Endothelial cell of umbilical vein (primary cell): ENCODE measurements at regions not wholly inside any gene's neighbourhood (a gene's known extent, or its start where the extent isn't known, plus 50 kb on each side); places are given as distances from the start of the nearest gene placed in this dataset.

ENCODE experiments used
- BruUV-seq: library from RNA; stranded (reverse); fragments of 400-500 nt; replicated peaks from 2 replicates; lab custom pipeline; 2021; lab: Mats Ljungman, UMichigan
- CTCF ChIA-PET: fragments of 300-600, 350-600 bp; sonication (Branson Sonifier 250); formaldehyde crosslinking; loops from one replicate; lab custom pipeline; 2021; ENCODE audit warnings: antibody characterized with exemption, inconsistent platforms; lab: Charles Lee
- POLR2A ChIA-PET: fragments of 300-600, 350-600 bp; sonication (Branson Sonifier 250); formaldehyde crosslinking; loops from one replicate; lab custom pipeline; 2021; ENCODE audit warnings: antibody characterized with exemption, inconsistent platforms; lab: Charles Lee
- DNase-seq: peaks from one replicate; pipeline ENCODE4 v3.0.0-alpha.2; 2011; ENCODE audit warnings: low read depth, low spot score
- FAIRE-seq: peaks from 2 replicates; lab custom pipeline; 2011; peaks lifted over from hg19 to GRCh38; lab: Jason Lieb, UNC
- H2AFZ ChIP-seq: 2 replicates; pipeline ENCODE4 v1.6.0; 2012; ENCODE audit warnings: low read depth, low read length, control low read depth, inconsistent platforms
- H3K27ac ChIP-seq: 2 replicates; pipeline ENCODE4 v1.5.1; 2011; ENCODE audit warnings: low read depth, mild to moderate bottlenecking, control low read depth, low read length, moderate library complexity; ENCODE audit not compliant: insufficient read depth
- H3K27me3 ChIP-seq, 2 experiments: 2 replicates each; pipeline versions ENCODE4 v1.6.0 to v1.6.1; 2011; ENCODE audit warnings: low read length in 2 of 2, mixed read lengths in 1 of 2; ENCODE audit not compliant: control insufficient read depth in 2 of 2, insufficient read depth in 2 of 2
- H3K36me3 ChIP-seq, 2 experiments: 2 replicates in 1 of 2; 3 replicates in 1 of 2; pipeline ENCODE4 v1.5.1; 2011; ENCODE audit warnings: low read length in 2 of 2, mild to moderate bottlenecking in 1 of 2, moderate library complexity in 1 of 2; ENCODE audit not compliant: control insufficient read depth in 2 of 2, insufficient read depth in 2 of 2; ENCODE audit errors: extremely low read depth in 1 of 2
- H3K4me1 ChIP-seq: 3 replicates; pipeline ENCODE4 v1.5.1; 2011; ENCODE audit warnings: mild to moderate bottlenecking, low read length; ENCODE audit not compliant: control insufficient read depth, insufficient read depth; ENCODE audit errors: extremely low read depth
- H3K4me2 ChIP-seq: 2 replicates; pipeline ENCODE4 v1.6.1; 2011; ENCODE audit warnings: low read length, control low read depth, mixed read lengths; ENCODE audit not compliant: insufficient read depth
- H3K4me3 ChIP-seq, 3 experiments: fragments of 200-600 bp in 1 of 3; sonication (generic), shearing (Covaris generic) in 1 of 3; replicated peaks in 1 of 3; 2 replicates each; pipeline ENCODE4 v1.5.1; 2011 to 2016; ENCODE audit warnings: control low read depth in 3 of 3, low read length in 3 of 3, mild to moderate bottlenecking in 2 of 3, inconsistent platforms in 1 of 3, low read depth in 1 of 3, moderate library complexity in 1 of 3; ENCODE audit not compliant: insufficient read depth in 1 of 3
- H3K79me2 ChIP-seq: 2 replicates; pipeline ENCODE4 v1.6.0; 2012; ENCODE audit warnings: low read length, inconsistent platforms; ENCODE audit not compliant: control insufficient read depth, insufficient read depth
- H3K9ac ChIP-seq: replicated peaks from 2 replicates; pipeline ENCODE3; 2011; ENCODE audit warnings: low read length, control low read depth; ENCODE audit not compliant: insufficient read depth; ENCODE audit errors: extremely low read depth
- H3K9me1 ChIP-seq: replicated peaks from 3 replicates; pipeline ENCODE4 v1.6.0; 2011; ENCODE audit warnings: mild to moderate bottlenecking, low read length; ENCODE audit not compliant: control insufficient read depth, insufficient read depth; ENCODE audit errors: extremely low read depth
- H3K9me3 ChIP-seq: replicated peaks from 2 replicates; pipeline ENCODE4 v1.5.1; 2012; ENCODE audit warnings: low read length, inconsistent platforms; ENCODE audit not compliant: control insufficient read depth, insufficient read depth
- H4K20me1 ChIP-seq: replicated peaks from 2 replicates; pipeline ENCODE3; 2011; ENCODE audit warnings: mild to moderate bottlenecking, low read length; ENCODE audit not compliant: control insufficient read depth, insufficient read depth; ENCODE audit errors: extremely low read depth
- CTCF ChIP-seq, 2 donors: IDR thresholded peaks; 1 replicate in 1 of 2; 2 replicates in 1 of 2; pipeline ENCODE4 v1.5.1; 2011; ENCODE audit warnings: low read length in 2 of 2, mild to moderate bottlenecking in 2 of 2, moderate library complexity in 2 of 2, control low read depth in 1 of 2, inconsistent platforms in 1 of 2, low read depth in 1 of 2; ENCODE audit not compliant: insufficient read depth in 1 of 2; ENCODE audit errors: extremely low read depth in 1 of 2
- EZH2 ChIP-seq: IDR thresholded peaks from 2 replicates; pipeline ENCODE4 v1.6.1; 2012; ENCODE audit warnings: borderline replicate concordance, low read depth, mild to moderate bottlenecking, moderate library complexity, low read length, inconsistent platforms; ENCODE audit not compliant: severe bottlenecking
- FOS ChIP-seq: IDR thresholded peaks from 2 replicates; pipeline ENCODE4 v1.6.1; 2011; ENCODE audit warnings: mild to moderate bottlenecking, low read length, moderate library complexity, borderline replicate concordance; ENCODE audit not compliant: insufficient read depth
- GATA2 ChIP-seq: IDR thresholded peaks from 2 replicates; pipeline ENCODE4 v1.7.0; 2011; ENCODE audit warnings: low read depth, mild to moderate bottlenecking, moderate library complexity, mixed read lengths, low read length; ENCODE audit not compliant: insufficient read length, insufficient read depth
- JUN ChIP-seq: IDR thresholded peaks from 2 replicates; pipeline ENCODE4 v1.6.1; 2011; ENCODE audit warnings: borderline replicate concordance, low read depth; ENCODE audit not compliant: insufficient read length, insufficient read depth
- MAX ChIP-seq: IDR thresholded peaks from 2 replicates; pipeline ENCODE4 v1.6.1; 2011; ENCODE audit not compliant: insufficient read depth, insufficient read length
- MYC ChIP-seq: IDR thresholded peaks from one replicate; pipeline ENCODE4 v1.6.1; 2011; ENCODE audit warnings: mild to moderate bottlenecking, low read depth, low read length
- POLR2A ChIP-seq: IDR thresholded peaks from 2 replicates; pipeline ENCODE4 v1.6.1; 2012; ENCODE audit warnings: low read depth, mild to moderate bottlenecking, control low read depth, low read length
- POLR2AphosphoS5 ChIP-seq: IDR thresholded peaks from 2 replicates; pipeline ENCODE4 v1.6.1; 2012; ENCODE audit warnings: low read depth, mild to moderate bottlenecking, control low read depth, low read length, moderate library complexity; ENCODE audit not compliant: insufficient read depth
- dilution Hi-C: fragments of 300-500 bp; cut with MboI; formaldehyde crosslinking; loops from one replicate; pipeline ENCODE4 v1.15.0; 2019; ENCODE audit warnings: low sequenced_read_pairs; ENCODE audit not compliant: extremely low pct_ligation_motif_present
- intact Hi-C: fragments of 100-400 bp; cut with micrococcal nuclease; formaldehyde crosslinking; loops from one replicate; pipeline ENCODE4 v1.10.0; 2022

- H4K20me1 ChIP-seq, result no peaks in the 10 kb centered on the region
- no peak overlapping the region for H2AFZ ChIP-seq
- no TSS peak for BruUV-seq
- no peak overlapping the region for H3K9ac ChIP-seq
- TF ChIP-seq JUN, result no peak
- no peak for TF ChIP-seq MYC
- no peak for TF ChIP-seq POLR2A
- no peak for TF ChIP-seq EZH2
- TF ChIP-seq CTCF (IDR thresholded peaks at IDR 0.05; ENCODE audit: extremely low read depth in 1 of 2, insufficient read depth in 1 of 2, low read depth in 1 of 2, low read length in 2 of 2), result no peak
- TF ChIP-seq POLR2AphosphoS5, result no peak
- TF ChIP-seq FOS, result no peak
- no peak for TF ChIP-seq MAX
- TF ChIP-seq GATA2, result no peak
- H3K4me2 ChIP-seq, result no peak overlapping the region
- no peaks in the 10 kb centered on the region for H3K36me3 ChIP-seq
- CTCF ChIA-PET, result no interaction called here
- H3K27ac ChIP-seq, result no peak overlapping the region
- no peak for DNase-seq
- H3K9me1 ChIP-seq, result no peaks in the 10 kb centered on the region
- H3K4me3 ChIP-seq, result no peak overlapping the region
- no peaks in the 10 kb centered on the region for H3K9me3 ChIP-seq
- dilution Hi-C loops, result no loop called here
- H3K4me1 ChIP-seq, result no peaks in the 10 kb centered on the region
- intact Hi-C loops, result no loop called here
- no peak for FAIRE-seq
- H3K79me2 ChIP-seq, result no peaks in the 10 kb centered on the region
- H3K27me3 ChIP-seq, result no peaks in the 10 kb centered on the region
- POLR2A ChIA-PET, result no interaction called here
Measured at GRCh38 chr2:35347561-35347960, 1008.0 kb upstream of the CRIM1 start.
